T-helper 2 cell treated with Interferon-gamma antibody and Interleukin-4, amounts not matched to agents 5 μg/mL and 100 μg/mL, for 36 hours (primary cell): ENCODE measurements at regions not wholly inside any gene's neighbourhood (a gene's known extent, or its start where the extent isn't known, plus 50 kb on each side); places are given as distances from the start of the nearest gene placed in this dataset.

Source experiments
- DNase-seq: peaks from one replicate; pipeline ENCODE4 v3.0.0; 2021; ENCODE audit warnings: low spot score
- H3K27ac Mint-ChIP-seq: one replicate; pipeline ENCODE4 v1.8.0; 2021; ENCODE audit warnings: mild to moderate bottlenecking, mixed read lengths
- H3K27me3 Mint-ChIP-seq: one replicate; pipeline ENCODE4 v1.8.0; 2021; ENCODE audit warnings: low read depth, mixed read lengths
- H3K36me3 Mint-ChIP-seq: one replicate; pipeline ENCODE4 v1.8.0; 2021; ENCODE audit warnings: low read depth, mixed read lengths
- H3K4me1 Mint-ChIP-seq: one replicate; pipeline ENCODE4 v1.8.0; 2021; ENCODE audit warnings: low read depth, mixed read lengths
- H3K4me3 Mint-ChIP-seq: one replicate; pipeline ENCODE4 v1.8.0; 2022; ENCODE audit warnings: mild to moderate bottlenecking, moderate library complexity, mixed read lengths
- H3K9me3 Mint-ChIP-seq: one replicate; pipeline ENCODE4 v1.8.0; 2021; ENCODE audit warnings: mixed read lengths

- no peaks in the 10 kb centered on the region for H3K4me1 Mint-ChIP-seq
- no peaks in the 10 kb centered on the region for H3K36me3 Mint-ChIP-seq
- no peak for DNase-seq
- H3K9me3 Mint-ChIP-seq: peaks cover 31% of the 10 kb centered on the region
- no peaks in the 10 kb centered on the region for H3K27me3 Mint-ChIP-seq
- no peak overlapping the region for H3K4me3 Mint-ChIP-seq
- no peak overlapping the region for H3K27ac Mint-ChIP-seq
Measured at GRCh38 chr13:89890806-89891205, 1456.7 kb upstream of the MIR17HG start.

- H3K27ac Mint-ChIP-seq: no peak overlapping the region
- no peaks in the 10 kb centered on the region for H3K36me3 Mint-ChIP-seq
- no peak overlapping the region for H3K4me3 Mint-ChIP-seq
- no peaks in the 10 kb centered on the region for H3K27me3 Mint-ChIP-seq
- peaks cover 36% of the 10 kb centered on the region for H3K9me3 Mint-ChIP-seq
- no peaks in the 10 kb centered on the region for H3K4me1 Mint-ChIP-seq
- DNase-seq: no peak
Measured at GRCh38 chr13:89891416-89891815, 1456.1 kb upstream of the MIR17HG start.

GRCh38 chr13:89897681-89898080 lies 1449.8 kb upstream of the MIR17HG start:
- Mint-ChIP-seq H3K36me3 (no peaks in the 10 kb centered on the region), H3K9me3 (peaks cover 33% of the 10 kb centered on the region), H3K27ac (no peak overlapping the region), H3K4me3 (no peak overlapping the region), H3K27me3 (no peaks in the 10 kb centered on the region), H3K4me1 (no peaks in the 10 kb centered on the region)
- no peak for DNase-seq

- Mint-ChIP-seq H3K4me1 (no peaks in the 10 kb centered on the region), H3K27ac (no peak overlapping the region), H3K27me3 (no peaks in the 10 kb centered on the region), H3K4me3 (no peak overlapping the region), H3K9me3 (peaks cover 36% of the 10 kb centered on the region), H3K36me3 (no peaks in the 10 kb centered on the region)
- DNase-seq: no peak
Measured at GRCh38 chr13:89899302-89900103, 1448.0 kb upstream of the MIR17HG start.

- Mint-ChIP-seq H3K4me1 (no peaks in the 10 kb centered on the region), H3K36me3 (no peaks in the 10 kb centered on the region), H3K9me3 (peaks cover 31% of the 10 kb centered on the region), H3K27ac (no peak overlapping the region), H3K27me3 (no peaks in the 10 kb centered on the region), H3K4me3 (no peak overlapping the region)
- no peak for DNase-seq
Measured at GRCh38 chr13:89900104-89900765, 1447.3 kb upstream of the MIR17HG start.

GRCh38 chr13:89902223-89902622 lies 1445.3 kb upstream of the MIR17HG start:
- no peak overlapping the region for H3K27ac Mint-ChIP-seq
- H3K4me1 Mint-ChIP-seq: no peaks in the 10 kb centered on the region
- H3K9me3 Mint-ChIP-seq: peaks cover 30% of the 10 kb centered on the region
- H3K36me3 Mint-ChIP-seq: no peaks in the 10 kb centered on the region
- H3K4me3 Mint-ChIP-seq: no peak overlapping the region
- DNase-seq: no peak
- no peaks in the 10 kb centered on the region for H3K27me3 Mint-ChIP-seq

GRCh38 chr13:89903115-89903514 lies 1444.4 kb upstream of the MIR17HG start:
- Mint-ChIP-seq H3K4me1 (no peaks in the 10 kb centered on the region), H3K36me3 (no peaks in the 10 kb centered on the region), H3K27me3 (no peaks in the 10 kb centered on the region), H3K27ac (no peak overlapping the region), H3K4me3 (no peak overlapping the region), H3K9me3 (peaks cover 24% of the 10 kb centered on the region)
- DNase-seq: no peak

GRCh38 chr13:89910166-89910565 lies 1437.3 kb upstream of the MIR17HG start:
- no peak for DNase-seq
- Mint-ChIP-seq H3K9me3 (peaks cover 18% of the 10 kb centered on the region), H3K4me1 (no peaks in the 10 kb centered on the region), H3K36me3 (no peaks in the 10 kb centered on the region), H3K27ac (no peak overlapping the region), H3K27me3 (no peaks in the 10 kb centered on the region), H3K4me3 (no peak overlapping the region)

GRCh38 chr13:89916551-89916950 lies 1430.9 kb upstream of the MIR17HG start:
- no peak for DNase-seq
- Mint-ChIP-seq H3K4me3 (no peak overlapping the region), H3K27me3 (no peaks in the 10 kb centered on the region), H3K36me3 (no peaks in the 10 kb centered on the region), H3K9me3 (peaks cover 23% of the 10 kb centered on the region), H3K4me1 (no peaks in the 10 kb centered on the region), H3K27ac (no peak overlapping the region)

- no peak overlapping the region for H3K4me3 Mint-ChIP-seq
Measured at GRCh38 chr13:89920461-89920860, 1427.0 kb upstream of the MIR17HG start.

GRCh38 chr13:89923052-89923451 lies 1424.4 kb upstream of the MIR17HG start:
- H3K4me3 Mint-ChIP-seq: no peak overlapping the region
- no peak overlapping the region for H3K27ac Mint-ChIP-seq
- DNase-seq: no peak
- H3K9me3 Mint-ChIP-seq: peaks cover 26% of the 10 kb centered on the region
- no peaks in the 10 kb centered on the region for H3K27me3 Mint-ChIP-seq
- H3K4me1 Mint-ChIP-seq: no peaks in the 10 kb centered on the region
- H3K36me3 Mint-ChIP-seq: no peaks in the 10 kb centered on the region

More at GRCh38 chr13:89920461-89920860, 1427.0 kb upstream of the MIR17HG start:
- H3K36me3 Mint-ChIP-seq: no peaks in the 10 kb centered on the region
- no peak overlapping the region for H3K27ac Mint-ChIP-seq
- H3K4me1 Mint-ChIP-seq: no peaks in the 10 kb centered on the region
- no peak for DNase-seq
- no peaks in the 10 kb centered on the region for H3K27me3 Mint-ChIP-seq
- peaks cover 27% of the 10 kb centered on the region for H3K9me3 Mint-ChIP-seq

GRCh38 chr13:89923736-89924135 lies 1423.8 kb upstream of the MIR17HG start:
- no peaks in the 10 kb centered on the region for H3K4me1 Mint-ChIP-seq
- no peak for DNase-seq

GRCh38 chr13:89925107-89925506 lies 1422.4 kb upstream of the MIR17HG start:
- Mint-ChIP-seq H3K4me3 (no peak overlapping the region), H3K36me3 (no peaks in the 10 kb centered on the region), H3K9me3 (peaks cover 24% of the 10 kb centered on the region), H3K27ac (no peak overlapping the region), H3K27me3 (no peaks in the 10 kb centered on the region), H3K4me1 (no peaks in the 10 kb centered on the region)
- DNase-seq: no peak

More at GRCh38 chr13:89923736-89924135, 1423.8 kb upstream of the MIR17HG start:
- Mint-ChIP-seq H3K27me3 (no peaks in the 10 kb centered on the region), H3K9me3 (peaks cover 23% of the 10 kb centered on the region), H3K36me3 (no peaks in the 10 kb centered on the region), H3K27ac (no peak overlapping the region), H3K4me3 (no peak overlapping the region)

- H3K9me3 Mint-ChIP-seq: peaks cover 33% of the 10 kb centered on the region
- no peaks in the 10 kb centered on the region for H3K4me1 Mint-ChIP-seq
- no peaks in the 10 kb centered on the region for H3K36me3 Mint-ChIP-seq
- DNase-seq: no peak
- no peak overlapping the region for H3K4me3 Mint-ChIP-seq
- no peak overlapping the region for H3K27ac Mint-ChIP-seq
- no peaks in the 10 kb centered on the region for H3K27me3 Mint-ChIP-seq
Measured at GRCh38 chr13:89930861-89931260, 1416.6 kb upstream of the MIR17HG start.
